Fibroblast of skin of left biceps (primary cell): ENCODE measurements at regions not wholly inside any gene's neighbourhood (a gene's known extent, or its start where the extent isn't known, plus 50 kb on each side); places are given as distances from the start of the nearest gene placed in this dataset.

ENCODE experiments used
- DNase-seq, 2 experiments: peaks; one replicate each; pipeline ENCODE4 v3.0.0-alpha.2; 2013; ENCODE audit warnings: low read depth in 2 of 2

GRCh38 chr3:55242921-55243320 lies 244.2 kb downstream of the WNT5A start:
- DNase-seq = no peak

GRCh38 chr3:55241098-55241497 lies 246.0 kb downstream of the WNT5A start:
- DNase-seq = no peak

- no peak for DNase-seq
Measured at GRCh38 chr3:55235416-55235815, 251.7 kb downstream of the WNT5A start.

- no peak for DNase-seq
Measured at GRCh38 chr3:55226696-55227095, 260.4 kb downstream of the WNT5A start.

GRCh38 chr3:55218577-55218976 lies 268.5 kb downstream of the WNT5A start:
- no peak for DNase-seq

- no peak for DNase-seq
Measured at GRCh38 chr3:55207744-55208143, 279.4 kb downstream of the WNT5A start.

GRCh38 chr3:55205990-55206389 lies 278.1 kb upstream of the LRTM1 start:
- DNase-seq = no peak

GRCh38 chr3:55204417-55204816 lies 276.6 kb upstream of the LRTM1 start:
- DNase-seq = no peak

- no peak for DNase-seq
Measured at GRCh38 chr3:55203546-55203945, 275.7 kb upstream of the LRTM1 start.

GRCh38 chr3:55203006-55203405 lies 275.1 kb upstream of the LRTM1 start:
- DNase-seq = no peak

GRCh38 chr3:55202326-55202725 lies 274.5 kb upstream of the LRTM1 start:
- DNase-seq = peak; percentile 85 to 86

- no peak for DNase-seq
Measured at GRCh38 chr3:55201779-55202178, 273.9 kb upstream of the LRTM1 start.

GRCh38 chr3:55200906-55201305 lies 273.0 kb upstream of the LRTM1 start:
- no peak for DNase-seq

GRCh38 chr3:55198554-55198953 lies 270.7 kb upstream of the LRTM1 start:
- peak; percentile 90 to 91 for DNase-seq

- no peak for DNase-seq
Measured at GRCh38 chr3:55197021-55197420, 269.2 kb upstream of the LRTM1 start.

GRCh38 chr3:55196495-55196894 lies 268.6 kb upstream of the LRTM1 start:
- no peak for DNase-seq

GRCh38 chr3:55194376-55194775 lies 266.5 kb upstream of the LRTM1 start:
- no peak for DNase-seq

- DNase-seq = peak; percentile 82 to 89
Measured at GRCh38 chr3:55191911-55192775, 264.3 kb upstream of the LRTM1 start.

GRCh38 chr3:55190331-55190730 lies 262.5 kb upstream of the LRTM1 start:
- peak; percentile 67 to 68 for DNase-seq

GRCh38 chr3:55189359-55189801 lies 261.5 kb upstream of the LRTM1 start:
- DNase-seq = peak; percentile 86 to 89

- no peak for DNase-seq
Measured at GRCh38 chr3:55185380-55185779, 257.5 kb upstream of the LRTM1 start.

GRCh38 chr3:55183201-55183600 lies 255.3 kb upstream of the LRTM1 start:
- no peak for DNase-seq

GRCh38 chr3:55180936-55181535 lies 253.2 kb upstream of the LRTM1 start:
- DNase-seq = no peak
